CD4-positive, alpha-beta T cell (primary cell): ENCODE measurements at regions not wholly inside any gene's neighbourhood (a gene's known extent, or its start where the extent isn't known, plus 50 kb on each side); places are given as distances from the start of the nearest gene placed in this dataset.
"Not testable (repeated sequence)": the region's sequence is repeated elsewhere in the genome, so short reads cannot be mapped to it uniquely, and the experiment has no call there.

Experiments
- ATAC-seq: fragments of 200-7000 bp; cut with Tn5 transposase; one replicate; pipeline ENCODE4 v1.10.0; 2022; ENCODE audit warnings: mild to moderate bottlenecking; ENCODE audit not compliant: poor library complexity
- CTCF ChIA-PET: fragments of 350-600 bp; sonication (Branson Sonifier 250); formaldehyde crosslinking; loops from one replicate; lab custom pipeline; 2021; ENCODE audit warnings: antibody characterized with exemption, inconsistent platforms; lab: Charles Lee
- POLR2A ChIA-PET: fragments of 350-600 bp; sonication (Branson Sonifier 250); formaldehyde crosslinking; loops from one replicate; lab custom pipeline; 2021; ENCODE audit warnings: antibody characterized with exemption, inconsistent platforms; lab: Charles Lee
- DNase-seq, 14 experiments: peaks; one replicate each; pipeline ENCODE4 v3.0.0-alpha.2; 2013 to 2020; ENCODE audit warnings: mixed read lengths in 2 of 14
- H3K27ac ChIP-seq, 2 donors: one replicate each; pipeline versions ENCODE4 v1.5.1 to v1.7.0; 2013; ENCODE audit warnings: low read length in 2 of 2, low read depth in 1 of 2, mild to moderate bottlenecking in 1 of 2
- H3K27me3 ChIP-seq, 2 experiments: 1 replicate in 1 of 2; 2 replicates in 1 of 2; pipeline versions ENCODE4 v1.6.1 to v1.7.0; 2013; ENCODE audit warnings: low read length in 2 of 2, control low read depth in 1 of 2, mild to moderate bottlenecking in 1 of 2, moderate library complexity in 1 of 2; ENCODE audit not compliant: insufficient read depth in 2 of 2, control insufficient read depth in 1 of 2
- H3K36me3 ChIP-seq: one replicate; pipeline ENCODE4 v1.6.1; 2013; ENCODE audit warnings: low read length, control low read depth; ENCODE audit not compliant: insufficient read depth
- H3K4me1 ChIP-seq: one replicate; pipeline ENCODE4 v1.6.1; 2013; ENCODE audit warnings: low read length, control low read depth; ENCODE audit not compliant: insufficient read depth
- H3K4me3 ChIP-seq: one replicate; pipeline ENCODE4 v1.5.1; 2013; ENCODE audit warnings: mild to moderate bottlenecking, low read length, moderate library complexity
- H3K9me3 ChIP-seq, 2 experiments: 1 replicate in 1 of 2; 2 replicates in 1 of 2; pipeline versions ENCODE4 v1.6.1 to v1.7.0; 2013; ENCODE audit warnings: low read length in 2 of 2, mild to moderate bottlenecking in 2 of 2, control low read depth in 1 of 2, moderate library complexity in 1 of 2; ENCODE audit not compliant: control insufficient read depth in 1 of 2, insufficient read depth in 1 of 2
- H3K27ac Mint-ChIP-seq: one replicate; pipeline ENCODE4 v1.8.0; 2020; ENCODE audit warnings: mixed read lengths
- H3K27me3 Mint-ChIP-seq: one replicate; pipeline ENCODE4 v1.8.0; 2021; ENCODE audit warnings: mixed read lengths
- H3K36me3 Mint-ChIP-seq: one replicate; pipeline ENCODE4 v1.8.0; 2021; ENCODE audit warnings: low read depth, mixed read lengths
- H3K4me1 Mint-ChIP-seq: one replicate; pipeline ENCODE4 v1.8.0; 2021; ENCODE audit warnings: low read depth, mixed read lengths
- H3K4me3 Mint-ChIP-seq: one replicate; pipeline ENCODE4 v1.8.0; 2020; ENCODE audit warnings: mild to moderate bottlenecking, mixed read lengths
- H3K9me3 Mint-ChIP-seq: one replicate; pipeline ENCODE4 v1.8.0; 2020; ENCODE audit warnings: mixed read lengths
- intact Hi-C, 2 experiments: fragments of 100-400 bp; cut with DNase I in 1 of 2; cut with micrococcal nuclease in 1 of 2; formaldehyde crosslinking; loops; one replicate each; pipeline versions ENCODE4 v1.15.1 to v1.9.0; 2023 to 2025; cut with DNase I, micrococcal nuclease

DNA sequence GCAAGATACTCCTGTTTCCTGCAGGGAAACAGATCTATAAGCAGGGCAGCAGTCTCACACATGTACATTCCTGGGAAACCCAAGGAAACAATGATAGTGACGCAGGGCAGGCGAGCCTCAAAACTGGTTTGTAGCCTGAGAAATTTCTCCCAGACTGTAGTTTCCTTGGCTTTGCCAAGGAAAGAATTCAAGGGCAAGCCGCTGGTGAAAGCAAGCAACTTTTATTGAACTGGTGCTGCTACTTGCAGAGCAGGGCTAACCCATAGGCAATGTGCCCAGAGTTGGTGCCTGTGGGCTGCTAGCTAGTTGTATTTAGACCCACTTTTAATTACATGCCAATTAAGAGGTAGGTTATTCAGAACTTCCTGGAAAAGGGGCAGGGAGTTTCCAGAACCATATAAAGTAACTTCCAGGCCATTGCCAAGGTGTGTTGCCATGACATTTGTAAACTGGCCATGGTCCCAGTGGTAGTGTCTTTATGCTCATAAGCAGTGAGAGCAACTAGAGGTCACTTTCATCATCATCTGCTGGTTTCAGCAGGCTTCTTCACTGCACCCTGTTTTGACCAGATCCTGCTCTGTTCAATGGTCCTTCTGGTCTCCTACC is 92.0 kb downstream of the PPIAL4A start:
- H3K4me1 Mint-ChIP-seq, CTCF ChIA-PET, H3K4me3 Mint-ChIP-seq, H3K36me3 Mint-ChIP-seq, H3K4me1 ChIP-seq, intact Hi-C loops, H3K4me3 ChIP-seq, H3K27me3 ChIP-seq, H3K36me3 ChIP-seq, H3K9me3 ChIP-seq, ATAC-seq, POLR2A ChIA-PET, H3K9me3 Mint-ChIP-seq, DNase-seq, H3K27me3 Mint-ChIP-seq, H3K27ac Mint-ChIP-seq, H3K27ac ChIP-seq: not testable (repeated sequence)

DNA sequence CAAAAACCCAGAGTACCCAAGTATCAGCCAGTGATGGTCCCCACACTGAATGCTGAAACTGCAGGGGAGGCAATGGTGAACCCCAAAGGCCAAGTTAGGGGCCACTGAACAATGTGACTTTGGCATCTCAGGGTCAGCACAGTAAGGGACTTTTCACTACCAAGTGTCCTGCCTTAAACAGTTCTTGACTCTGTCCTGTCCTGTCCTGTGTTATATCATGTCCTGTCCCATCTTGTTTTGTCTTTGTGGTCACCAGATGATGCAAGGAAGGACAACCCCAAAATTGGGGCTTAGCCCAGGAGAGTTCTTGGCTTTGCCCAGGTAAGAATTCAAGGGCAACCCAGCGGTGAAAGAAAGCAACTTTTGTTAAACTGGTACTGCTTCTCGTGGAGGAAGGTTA is 105.0 kb downstream of the PPIAL4A start:
- H3K27me3 ChIP-seq, H3K36me3 ChIP-seq, H3K27ac ChIP-seq, ATAC-seq, intact Hi-C loops, H3K4me3 ChIP-seq, H3K36me3 Mint-ChIP-seq, H3K9me3 ChIP-seq, H3K4me1 ChIP-seq, H3K4me3 Mint-ChIP-seq, POLR2A ChIA-PET, DNase-seq, H3K27ac Mint-ChIP-seq, H3K4me1 Mint-ChIP-seq, H3K9me3 Mint-ChIP-seq, CTCF ChIA-PET, H3K27me3 Mint-ChIP-seq: not testable (repeated sequence)

DNA sequence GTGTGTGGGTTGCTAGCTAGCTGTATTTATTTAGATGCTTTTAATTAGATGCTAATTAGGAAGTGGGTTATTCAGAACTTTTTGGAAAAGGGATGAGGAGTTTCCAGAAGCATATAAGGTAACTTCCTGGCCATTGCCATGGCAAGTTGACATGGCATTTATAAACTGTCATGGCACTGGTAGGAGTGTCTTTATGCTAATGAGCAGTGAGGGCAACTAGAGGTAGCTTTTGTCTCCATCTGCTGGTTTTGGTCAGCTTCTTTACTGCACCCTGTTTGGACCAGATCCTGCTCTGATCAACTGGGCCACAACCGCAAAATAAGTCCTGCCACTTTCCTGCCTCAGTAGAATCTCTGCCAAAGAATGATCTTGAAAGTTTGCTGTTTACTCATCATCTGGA is 105.5 kb downstream of the PPIAL4A start:
- intact Hi-C loops, H3K27ac ChIP-seq, H3K4me1 Mint-ChIP-seq, H3K27me3 ChIP-seq, H3K36me3 Mint-ChIP-seq, CTCF ChIA-PET, H3K9me3 Mint-ChIP-seq, H3K36me3 ChIP-seq, POLR2A ChIA-PET, H3K9me3 ChIP-seq, H3K4me3 Mint-ChIP-seq, H3K27me3 Mint-ChIP-seq, H3K4me3 ChIP-seq, H3K27ac Mint-ChIP-seq, H3K4me1 ChIP-seq: not testable (repeated sequence)
- DNase-seq (peak in 4 of 14 experiments; percentile 2 to 64 (median 24)), ATAC-seq (peak; percentile 99)

DNA sequence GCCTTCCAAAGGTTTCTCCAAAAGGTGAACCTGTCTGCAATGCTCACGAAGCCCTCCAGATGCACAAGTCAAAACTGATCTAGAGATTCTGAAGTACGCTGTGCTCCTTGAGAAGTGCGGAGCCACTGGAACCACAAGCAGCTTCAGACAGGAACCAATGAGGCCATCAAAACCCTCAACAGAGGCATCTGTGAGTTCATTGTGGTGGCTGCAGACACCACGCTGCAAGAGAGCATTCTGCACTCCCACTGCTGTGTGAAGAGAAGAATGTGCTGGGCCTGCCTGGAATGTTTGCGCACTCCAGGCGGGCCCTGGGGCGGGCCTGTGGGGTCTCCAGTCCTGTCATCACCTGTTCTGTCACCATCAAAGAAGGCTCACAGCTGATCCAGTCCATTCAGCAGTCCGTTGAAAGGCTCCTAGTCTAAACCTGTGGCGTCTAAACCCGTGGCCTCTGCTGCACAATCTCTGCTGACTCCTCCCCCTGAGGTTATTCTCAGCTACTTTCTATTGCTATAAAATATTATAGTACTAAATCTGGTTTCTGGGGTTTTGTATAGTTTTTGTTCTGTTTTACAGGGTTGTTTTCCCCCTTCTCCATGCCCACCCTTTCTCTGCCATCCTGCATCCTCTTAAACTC is 111.6 kb downstream of the PPIAL4A start:
- POLR2A ChIA-PET, H3K4me1 ChIP-seq, H3K4me3 Mint-ChIP-seq, H3K27ac ChIP-seq, H3K27ac Mint-ChIP-seq, H3K9me3 ChIP-seq, intact Hi-C loops, H3K36me3 Mint-ChIP-seq, CTCF ChIA-PET, H3K27me3 ChIP-seq, H3K4me1 Mint-ChIP-seq, H3K27me3 Mint-ChIP-seq, H3K9me3 Mint-ChIP-seq, H3K36me3 ChIP-seq, H3K4me3 ChIP-seq: not testable (repeated sequence)
- peak in 2 of 14 experiments; percentile 6 for DNase-seq
- peak; percentile 91 for ATAC-seq

DNA sequence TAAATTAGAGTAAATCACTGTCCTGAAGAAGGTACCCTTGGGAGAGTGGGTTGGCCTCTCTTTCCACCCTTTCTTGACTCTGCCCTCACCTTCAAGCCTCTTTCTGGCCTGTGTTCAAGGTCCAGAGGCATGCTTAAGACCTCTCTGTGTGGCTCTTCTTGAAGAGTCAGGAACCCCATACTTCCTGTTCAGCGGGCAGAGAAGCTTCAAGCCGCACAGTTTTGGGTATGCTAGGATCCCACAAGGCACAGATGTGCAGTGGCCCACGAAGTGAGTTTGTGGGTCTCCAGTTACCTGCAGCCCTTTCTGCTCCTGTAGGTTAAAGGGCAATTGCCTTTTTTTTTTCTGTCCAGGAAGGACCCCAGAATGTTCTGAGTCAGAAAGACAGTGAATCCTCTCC is 113.7 kb downstream of the PPIAL4A start:
- H3K36me3 Mint-ChIP-seq, H3K4me1 Mint-ChIP-seq, H3K4me3 ChIP-seq, H3K36me3 ChIP-seq, ATAC-seq, H3K4me3 Mint-ChIP-seq, DNase-seq, H3K9me3 ChIP-seq, H3K27me3 ChIP-seq, H3K27me3 Mint-ChIP-seq, intact Hi-C loops, H3K27ac Mint-ChIP-seq, H3K9me3 Mint-ChIP-seq, H3K4me1 ChIP-seq, H3K27ac ChIP-seq, POLR2A ChIA-PET, CTCF ChIA-PET: not testable (repeated sequence)

DNA sequence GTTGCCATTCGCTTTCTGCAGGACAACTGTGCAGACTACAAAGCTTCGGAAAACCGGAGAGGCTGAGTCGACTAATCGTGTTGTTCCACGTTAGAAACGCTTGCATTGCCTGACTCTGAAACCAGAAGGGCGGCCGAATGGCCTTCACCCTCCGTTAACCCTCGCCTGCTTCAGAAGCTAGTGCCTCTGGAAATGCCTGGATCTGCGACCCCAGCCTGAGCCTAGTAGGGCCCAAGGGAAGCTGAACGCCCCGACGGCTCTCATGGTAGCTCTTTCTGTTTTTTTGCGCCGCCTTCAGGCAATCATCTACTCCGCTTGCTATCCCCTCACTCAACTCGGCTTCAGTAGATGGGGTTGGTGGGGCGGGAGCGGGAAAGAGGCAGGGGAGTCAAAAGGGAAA is 117.3 kb downstream of the PPIAL4A start:
- H3K9me3 ChIP-seq, H3K4me3 Mint-ChIP-seq, H3K36me3 ChIP-seq, H3K27ac ChIP-seq, intact Hi-C loops, POLR2A ChIA-PET, H3K27me3 ChIP-seq, H3K27me3 Mint-ChIP-seq, H3K4me3 ChIP-seq, ATAC-seq, H3K36me3 Mint-ChIP-seq, CTCF ChIA-PET, H3K9me3 Mint-ChIP-seq, DNase-seq, H3K27ac Mint-ChIP-seq: not testable (repeated sequence)
- peaks cover 11% of the 10 kb centered on the region for H3K4me1 ChIP-seq
- H3K4me1 Mint-ChIP-seq: peaks cover 12% of the 10 kb centered on the region

DNA sequence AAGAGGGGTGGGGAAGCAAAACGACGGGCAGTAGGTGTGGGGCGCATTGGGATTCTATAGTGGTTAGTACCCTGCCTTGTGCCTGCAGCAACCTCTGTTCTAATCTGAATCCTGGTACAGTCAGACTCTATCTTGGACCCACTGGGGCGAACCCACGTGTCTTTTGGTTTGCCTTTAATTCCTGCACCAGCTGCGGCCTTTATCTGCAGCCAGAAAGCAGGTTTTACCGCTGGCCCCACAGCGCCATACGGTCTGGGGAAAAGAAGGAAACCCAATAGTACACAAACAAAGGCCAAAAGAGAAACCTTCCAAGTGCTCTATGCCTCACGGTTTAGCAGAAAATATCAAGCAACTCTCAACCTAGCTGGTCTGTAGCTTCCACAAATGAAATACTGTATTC is 118.2 kb downstream of the PPIAL4A start:
- H3K27me3 ChIP-seq: not testable (repeated sequence)

More for the DNA sequence above, 118.2 kb downstream of the PPIAL4A start:
- POLR2A ChIA-PET, intact Hi-C loops, ATAC-seq, H3K27me3 Mint-ChIP-seq, H3K27ac Mint-ChIP-seq, H3K36me3 Mint-ChIP-seq, H3K36me3 ChIP-seq, CTCF ChIA-PET, H3K4me3 ChIP-seq, H3K9me3 Mint-ChIP-seq, H3K27ac ChIP-seq, H3K9me3 ChIP-seq: not testable (repeated sequence)
- H3K4me1 ChIP-seq: peaks cover 11% of the 10 kb centered on the region
- peaks cover 12% of the 10 kb centered on the region for H3K4me1 Mint-ChIP-seq
- peak in 1 of 14 experiments; percentile 5 for DNase-seq
- peak overlapping the region; percentile 90 for H3K4me3 Mint-ChIP-seq
